RWPE1 (cell line): ENCODE measurements at regions not wholly inside any gene's neighbourhood (a gene's known extent, or its start where the extent isn't known, plus 50 kb on each side); places are given as distances from the start of the nearest gene placed in this dataset.

Source experiments
- CTCF ChIA-PET: fragments of 350-600 bp; sonication (Branson Sonifier 250); formaldehyde crosslinking; extraction: SDS; loops from one replicate; lab custom pipeline; 2021; lab: Yijun Ruan, JAX
- POLR2A ChIA-PET: fragments of 400-600 bp; formaldehyde crosslinking; extraction: SDS; loops from one replicate; lab custom pipeline; 2020; ENCODE audit warnings: antibody characterized with exemption; ENCODE audit not compliant: low non-redundant PET; lab: Yijun Ruan, JAX
- DNase-seq: peaks from one replicate; pipeline ENCODE4 v3.0.0; 2012; ENCODE audit warnings: low spot score
- H3K27ac ChIP-seq: fragments of 450-650 bp; 2 replicates; pipeline ENCODE4 v1.5.1; 2017
- CTCF ChIP-seq: fragments of 450-650 bp; conservative IDR thresholded peaks from 2 replicates; pipeline ENCODE4 v1.5.1; 2017; ENCODE audit warnings: low read depth, mild to moderate bottlenecking

GRCh38 chr2:133624551-133624950 is 56.3 kb upstream of the NCKAP5 start:
- DNase-seq, result no peak
- ChIA-PET POLR2A (no interaction called here), CTCF (no interaction called here)
- no peak overlapping the region for H3K27ac ChIP-seq
- TF ChIP-seq CTCF, result no peak

- DNase-seq, result no peak
- ChIA-PET POLR2A (no interaction called here), CTCF (no interaction called here)
- H3K27ac ChIP-seq, result no peak overlapping the region
- TF ChIP-seq CTCF, result no peak
These were observed 59.5 kb upstream of the NCKAP5 start for GRCh38 chr2:133627741-133628140.

- H3K27ac ChIP-seq, result no peak overlapping the region
- no peak for TF ChIP-seq CTCF
- no peak for DNase-seq
- ChIA-PET POLR2A (no interaction called here), CTCF (interaction anchor here (0.7 kb wide), 1 partner anchor 216 kb away, joined by 4 read pairs; no protein-coding TSS in a partner anchor)
These were observed 65.0 kb upstream of the NCKAP5 start for GRCh38 chr2:133633309-133633708.

- ChIA-PET CTCF (no interaction called here), POLR2A (no interaction called here)
- no peak for DNase-seq
- TF ChIP-seq CTCF, result no peak
- no peak overlapping the region for H3K27ac ChIP-seq
These were observed 65.7 kb upstream of the NCKAP5 start for GRCh38 chr2:133633881-133634409.

GRCh38 chr2:133635131-133635530 is 66.9 kb upstream of the NCKAP5 start:
- H3K27ac ChIP-seq, result no peak overlapping the region
- POLR2A ChIA-PET, result no interaction called here
- DNase-seq, result no peak
- CTCF ChIA-PET, result no interaction called here
- TF ChIP-seq CTCF, result no peak

GRCh38 chr2:133636287-133636686 is 68.0 kb upstream of the NCKAP5 start:
- no peak for DNase-seq
- TF ChIP-seq CTCF, result no peak

More at GRCh38 chr2:133636287-133636686, 68.0 kb upstream of the NCKAP5 start:
- POLR2A ChIA-PET, result no interaction called here
- H3K27ac ChIP-seq, result no peak overlapping the region
- CTCF ChIA-PET, result no interaction called here
